ENCODE measurements at regions not wholly inside any gene's neighbourhood (a gene's known extent, or its start where the extent isn't known, plus 50 kb on each side); places are given as distances from the start of the nearest gene placed in this dataset.
"Not testable (repeated sequence)": the region's sequence is repeated elsewhere in the genome, so short reads cannot be mapped to it uniquely, and the experiment has no call there.

GRCh38 chr14:44620121-44621019 lies 113.3 kb upstream of the FSCB start:
- no peaks in the 10 kb centered on the region for H3K36me3 ChIP-seq (ENCODE audit: control insufficient read depth, insufficient read depth, low read length)
- H3K9me3 ChIP-seq (ENCODE audit: control insufficient read depth, low read length), result no peaks in the 10 kb centered on the region
- no peaks in the 10 kb centered on the region for H3K4me1 ChIP-seq (ENCODE audit: control insufficient read depth, insufficient read depth, low read length, poor library complexity, severe bottlenecking)
- no peak overlapping the region for H3K4me3 ChIP-seq (ENCODE audit: extremely low read depth, insufficient read depth, low read length, poor library complexity, severe bottlenecking)
- WGBS, 2 experiments (ENCODE audit: insufficient coverage in 2 of 2), result 71 to 83% methylated on average over 1 of the region's 2 CpGs
- H3K27ac ChIP-seq (ENCODE audit: low read depth, low read length, severe bottlenecking), result no peak overlapping the region

GRCh38 chr14:44616204-44616603 lies 109.1 kb upstream of the FSCB start:
- H3K27ac ChIP-seq (ENCODE audit: low read depth, low read length, severe bottlenecking), result no peak overlapping the region
- no peak overlapping the region for H3K4me3 ChIP-seq (ENCODE audit: extremely low read depth, insufficient read depth, low read length, poor library complexity, severe bottlenecking)
- H3K9me3 ChIP-seq (ENCODE audit: control insufficient read depth, low read length), result no peaks in the 10 kb centered on the region
- H3K4me1 ChIP-seq (ENCODE audit: control insufficient read depth, insufficient read depth, low read length, poor library complexity, severe bottlenecking), result no peaks in the 10 kb centered on the region
- no peaks in the 10 kb centered on the region for H3K36me3 ChIP-seq (ENCODE audit: control insufficient read depth, insufficient read depth, low read length)
- 80 to 100% methylated on average over 1 of the region's 2 CpGs for WGBS, 2 experiments (ENCODE audit: insufficient coverage in 2 of 2)

DNA sequence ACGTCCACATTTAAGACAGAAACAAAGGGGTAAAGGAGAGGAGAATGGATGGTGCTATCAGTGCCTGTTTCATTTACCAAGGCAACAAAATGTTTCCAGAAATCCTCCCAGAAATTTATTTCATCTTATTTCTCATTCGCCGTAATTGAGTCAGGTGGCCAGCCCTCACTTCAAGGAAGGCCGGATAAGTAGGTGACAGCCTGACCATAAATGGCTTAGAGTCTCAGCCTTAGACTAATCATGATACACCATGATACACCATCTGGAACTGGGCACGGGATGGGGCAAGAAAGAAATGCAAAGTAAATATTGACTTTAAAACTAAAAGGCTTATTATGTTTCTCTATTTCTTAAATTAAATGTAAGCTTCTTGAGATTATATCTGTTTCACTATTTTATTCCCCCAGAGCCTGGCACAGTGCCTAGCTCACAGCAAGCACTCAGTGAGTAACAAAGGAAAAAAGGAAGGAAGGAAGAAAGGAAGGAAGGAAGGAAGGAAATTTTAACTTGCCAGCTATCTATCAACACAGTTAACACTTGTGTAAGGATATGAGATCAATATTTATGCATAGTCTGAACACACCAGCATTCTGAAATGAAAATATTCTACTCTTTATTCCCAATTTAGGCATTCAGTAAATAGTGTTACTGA lies 106.1 kb upstream of the FSCB start:
- no peaks in the 10 kb centered on the region for H3K9me3 ChIP-seq (ENCODE audit: control insufficient read depth, low read length)
- H3K4me1 ChIP-seq (ENCODE audit: control insufficient read depth, insufficient read depth, low read length, poor library complexity, severe bottlenecking), result no peaks in the 10 kb centered on the region
- H3K27ac ChIP-seq (ENCODE audit: low read depth, low read length, severe bottlenecking), result no peak overlapping the region
- H3K36me3 ChIP-seq (ENCODE audit: control insufficient read depth, insufficient read depth, low read length), result no peaks in the 10 kb centered on the region
- WGBS, 2 experiments (ENCODE audit: insufficient coverage in 2 of 2), result 90 to 100% methylated on average over 3 of the region's 5 CpGs
- H3K4me3 ChIP-seq (ENCODE audit: extremely low read depth, insufficient read depth, low read length, poor library complexity, severe bottlenecking), result no peak overlapping the region

GRCh38 chr14:44612002-44612401 lies 104.9 kb upstream of the FSCB start:
- no peak overlapping the region for H3K27ac ChIP-seq (ENCODE audit: low read depth, low read length, severe bottlenecking)
- 79 to 80% methylated on average over 3 of the region's 4 CpGs for WGBS, 2 experiments (ENCODE audit: insufficient coverage in 2 of 2)
- H3K4me3 ChIP-seq (ENCODE audit: extremely low read depth, insufficient read depth, low read length, poor library complexity, severe bottlenecking), result no peak overlapping the region
- H3K9me3 ChIP-seq (ENCODE audit: control insufficient read depth, low read length), result no peaks in the 10 kb centered on the region
- H3K4me1 ChIP-seq (ENCODE audit: control insufficient read depth, insufficient read depth, low read length, poor library complexity, severe bottlenecking), result no peaks in the 10 kb centered on the region
- no peaks in the 10 kb centered on the region for H3K36me3 ChIP-seq (ENCODE audit: control insufficient read depth, insufficient read depth, low read length)

- WGBS, 2 experiments (ENCODE audit: insufficient coverage in 2 of 2), result no CpG with 5 or more reads among the region's 5 CpGs
- no peaks in the 10 kb centered on the region for H3K4me1 ChIP-seq (ENCODE audit: control insufficient read depth, insufficient read depth, low read length, poor library complexity, severe bottlenecking)
- no peaks in the 10 kb centered on the region for H3K36me3 ChIP-seq (ENCODE audit: control insufficient read depth, insufficient read depth, low read length)
- no peaks in the 10 kb centered on the region for H3K9me3 ChIP-seq (ENCODE audit: control insufficient read depth, low read length)
- no peak overlapping the region for H3K4me3 ChIP-seq (ENCODE audit: extremely low read depth, insufficient read depth, low read length, poor library complexity, severe bottlenecking)
- H3K27ac ChIP-seq (ENCODE audit: low read depth, low read length, severe bottlenecking), result no peak overlapping the region
These were observed 102.9 kb upstream of the FSCB start for GRCh38 chr14:44609876-44610510.

DNA sequence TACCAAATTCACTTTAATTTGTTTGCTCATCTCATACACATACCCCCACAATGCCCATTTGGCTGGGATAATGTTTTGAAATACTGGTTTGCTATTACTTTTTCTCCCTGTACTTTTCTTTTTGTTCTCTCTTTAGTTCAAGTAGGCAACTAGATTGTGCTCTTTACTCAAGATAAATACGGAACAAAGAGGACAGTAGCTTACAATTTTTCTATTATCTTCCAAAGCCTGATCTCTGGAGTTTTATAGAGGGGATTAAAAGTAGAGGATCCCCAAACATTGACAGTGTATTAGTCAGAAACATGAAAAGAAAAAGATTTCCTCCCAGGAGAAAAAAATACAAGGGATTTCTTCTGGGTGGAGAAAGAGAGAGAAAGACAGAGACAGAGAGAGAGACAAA lies 102.1 kb upstream of the FSCB start:
- H3K36me3 ChIP-seq (ENCODE audit: control insufficient read depth, insufficient read depth, low read length), result no peaks in the 10 kb centered on the region
- no peak overlapping the region for H3K4me3 ChIP-seq (ENCODE audit: extremely low read depth, insufficient read depth, low read length, poor library complexity, severe bottlenecking)
- no peak overlapping the region for H3K27ac ChIP-seq (ENCODE audit: low read depth, low read length, severe bottlenecking)
- H3K9me3 ChIP-seq (ENCODE audit: control insufficient read depth, low read length), result no peaks in the 10 kb centered on the region
- WGBS, 2 experiments (ENCODE audit: insufficient coverage in 2 of 2), result no CpG with 5 or more reads among the region's 1 CpG
- H3K4me1 ChIP-seq (ENCODE audit: control insufficient read depth, insufficient read depth, low read length, poor library complexity, severe bottlenecking), result no peaks in the 10 kb centered on the region

DNA sequence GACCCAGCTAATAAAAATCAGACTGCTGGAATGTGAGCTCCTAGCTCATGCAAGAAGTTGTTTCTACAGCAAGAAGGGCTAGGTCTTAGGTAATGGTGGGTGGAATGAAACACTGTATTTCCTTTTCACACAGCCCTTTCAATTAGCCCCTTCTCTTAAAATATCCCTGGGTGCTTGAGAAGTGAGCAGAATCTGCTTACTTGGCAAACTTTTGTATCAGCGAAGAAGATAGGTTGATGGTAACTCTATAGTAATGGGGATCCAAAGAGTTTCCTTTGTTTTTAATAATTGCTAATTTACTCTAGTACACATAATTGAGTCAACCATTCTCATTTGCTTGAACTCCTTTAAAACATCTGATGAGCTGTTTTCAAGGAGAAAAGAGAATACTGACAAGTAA lies 100.6 kb upstream of the FSCB start:
- WGBS, 2 experiments (ENCODE audit: insufficient coverage in 2 of 2), result no CpG with 5 or more reads among the region's 1 CpG
- no peaks in the 10 kb centered on the region for H3K9me3 ChIP-seq (ENCODE audit: control insufficient read depth, low read length)
- H3K36me3 ChIP-seq (ENCODE audit: control insufficient read depth, insufficient read depth, low read length), result no peaks in the 10 kb centered on the region
- no peak overlapping the region for H3K4me3 ChIP-seq (ENCODE audit: extremely low read depth, insufficient read depth, low read length, poor library complexity, severe bottlenecking)
- no peaks in the 10 kb centered on the region for H3K4me1 ChIP-seq (ENCODE audit: control insufficient read depth, insufficient read depth, low read length, poor library complexity, severe bottlenecking)
- H3K27ac ChIP-seq (ENCODE audit: low read depth, low read length, severe bottlenecking), result no peak overlapping the region

DNA sequence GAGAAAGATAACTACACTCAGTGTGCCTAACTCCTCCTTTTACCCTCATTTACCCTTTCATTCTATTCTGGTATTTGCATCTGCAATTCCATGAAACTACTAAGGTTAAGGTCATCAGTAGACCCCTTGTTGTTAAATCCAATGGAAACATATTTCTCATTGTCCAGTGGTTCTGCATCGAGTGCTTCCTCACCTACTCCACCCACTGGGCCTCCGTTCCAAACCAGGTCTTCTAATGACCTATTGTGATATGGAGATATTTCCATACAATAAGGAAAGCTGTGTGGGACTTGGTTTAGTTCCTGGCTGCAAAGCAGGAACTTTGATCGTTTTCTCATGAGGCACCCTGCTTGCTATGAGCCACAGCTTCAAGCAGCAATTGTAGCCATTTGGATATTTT lies 99.5 kb upstream of the FSCB start:
- Histone ChIP-seq H3K4me1 (ENCODE audit: control insufficient read depth, insufficient read depth, low read length, poor library complexity, severe bottlenecking) (no peaks in the 10 kb centered on the region), H3K36me3 (ENCODE audit: control insufficient read depth, insufficient read depth, low read length) (no peaks in the 10 kb centered on the region), H3K27ac (ENCODE audit: low read depth, low read length, severe bottlenecking) (no peak overlapping the region), H3K9me3 (ENCODE audit: control insufficient read depth, low read length) (no peaks in the 10 kb centered on the region), H3K4me3 (ENCODE audit: extremely low read depth, insufficient read depth, low read length, poor library complexity, severe bottlenecking) (no peak overlapping the region)
- WGBS, 2 experiments (ENCODE audit: insufficient coverage in 2 of 2), result 78 to 88% methylated on average over 1 of the region's 3 CpGs

DNA sequence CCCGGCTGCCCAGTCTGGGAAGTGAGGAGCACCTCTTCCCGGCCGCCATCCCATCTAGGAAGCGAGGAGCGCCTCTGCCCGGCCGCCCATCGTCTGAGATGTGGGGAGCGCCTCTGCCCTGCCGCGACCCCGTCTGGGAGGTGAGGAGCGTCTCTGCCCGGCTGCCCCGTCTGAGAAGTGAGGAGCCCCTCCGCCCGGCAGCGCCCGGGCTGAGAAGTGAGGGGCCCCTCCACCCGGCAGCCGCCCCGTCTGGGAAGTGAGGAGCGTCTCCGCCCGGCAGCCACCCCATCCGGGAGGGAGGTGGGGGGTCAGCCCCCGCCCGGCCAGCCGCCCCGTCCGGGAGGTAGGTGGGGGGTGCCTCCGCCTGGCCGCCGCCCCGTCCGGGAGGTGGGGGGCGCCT lies 94.2 kb upstream of the FSCB start:
- 89 to 99% methylated on average over 5 to 15 of the region's 37 CpGs for WGBS, 2 experiments (ENCODE audit: insufficient coverage in 2 of 2)
- not testable (repeated sequence) for H3K36me3 ChIP-seq (ENCODE audit: control insufficient read depth, insufficient read depth, low read length); H3K27ac ChIP-seq (ENCODE audit: low read depth, low read length, severe bottlenecking); H3K4me1 ChIP-seq (ENCODE audit: control insufficient read depth, insufficient read depth, low read length, poor library complexity, severe bottlenecking); H3K9me3 ChIP-seq (ENCODE audit: control insufficient read depth, low read length); H3K4me3 ChIP-seq (ENCODE audit: extremely low read depth, insufficient read depth, low read length, poor library complexity, severe bottlenecking)

- no peak overlapping the region for H3K4me3 ChIP-seq (ENCODE audit: extremely low read depth, insufficient read depth, low read length, poor library complexity, severe bottlenecking)
- H3K27ac ChIP-seq (ENCODE audit: low read depth, low read length, severe bottlenecking), result no peak overlapping the region
- H3K4me1 ChIP-seq (ENCODE audit: control insufficient read depth, insufficient read depth, low read length, poor library complexity, severe bottlenecking), result no peaks in the 10 kb centered on the region
- no peaks in the 10 kb centered on the region for H3K9me3 ChIP-seq (ENCODE audit: control insufficient read depth, low read length)
- 91 to 100% methylated on average over 1 of the region's 3 CpGs for WGBS, 2 experiments (ENCODE audit: insufficient coverage in 2 of 2)
- H3K36me3 ChIP-seq (ENCODE audit: control insufficient read depth, insufficient read depth, low read length), result no peaks in the 10 kb centered on the region
These were observed 82.1 kb upstream of the FSCB start for GRCh38 chr14:44589180-44589579.

DNA sequence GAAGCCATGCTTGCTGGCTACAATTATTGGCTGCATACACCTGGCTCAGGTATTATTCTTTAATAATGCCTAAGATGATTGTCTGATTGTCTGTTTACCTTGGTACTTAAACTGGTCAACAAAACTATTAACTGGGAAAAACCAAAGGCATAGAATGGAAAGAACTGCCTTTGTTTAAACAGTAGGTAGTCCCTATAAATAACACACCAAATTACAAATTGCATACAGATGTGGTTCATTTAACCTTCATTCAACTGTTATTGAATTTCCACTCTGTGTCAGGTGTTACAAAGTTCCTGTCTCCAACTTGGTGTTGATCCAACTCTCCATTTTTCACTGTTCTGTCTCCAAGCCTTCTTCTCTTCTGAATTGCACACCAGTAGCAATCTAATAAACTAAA lies 79.8 kb upstream of the FSCB start:
- Histone ChIP-seq H3K27ac (ENCODE audit: low read depth, low read length, severe bottlenecking) (no peak overlapping the region), H3K9me3 (ENCODE audit: control insufficient read depth, low read length) (no peaks in the 10 kb centered on the region), H3K36me3 (ENCODE audit: control insufficient read depth, insufficient read depth, low read length) (no peaks in the 10 kb centered on the region), H3K4me3 (ENCODE audit: extremely low read depth, insufficient read depth, low read length, poor library complexity, severe bottlenecking) (no peak overlapping the region), H3K4me1 (ENCODE audit: control insufficient read depth, insufficient read depth, low read length, poor library complexity, severe bottlenecking) (no peaks in the 10 kb centered on the region)

Measured in mesodermal cell (in vitro differentiated cells).